Activated naive CD8-positive, alpha-beta T cell (primary cell): ENCODE measurements at regions not wholly inside any gene's neighbourhood (a gene's known extent, or its start where the extent isn't known, plus 50 kb on each side); places are given as distances from the start of the nearest gene placed in this dataset.

Experiments
- H3K27ac Mint-ChIP-seq: one replicate; pipeline ENCODE4 v1.8.0; 2021; ENCODE audit warnings: mixed read lengths
- H3K27me3 Mint-ChIP-seq: one replicate; pipeline ENCODE4 v1.8.0; 2021; ENCODE audit warnings: mixed read lengths
- H3K36me3 Mint-ChIP-seq: one replicate; pipeline ENCODE4 v1.8.0; 2021; ENCODE audit warnings: mixed read lengths
- H3K4me1 Mint-ChIP-seq: one replicate; pipeline ENCODE4 v1.8.0; 2021; ENCODE audit warnings: low read depth, mixed read lengths
- H3K4me3 Mint-ChIP-seq: one replicate; pipeline ENCODE4 v1.8.0; 2021; ENCODE audit warnings: mild to moderate bottlenecking, mixed read lengths
- H3K9me3 Mint-ChIP-seq: one replicate; pipeline ENCODE4 v1.8.0; 2021; ENCODE audit warnings: low read depth, mixed read lengths

DNA sequence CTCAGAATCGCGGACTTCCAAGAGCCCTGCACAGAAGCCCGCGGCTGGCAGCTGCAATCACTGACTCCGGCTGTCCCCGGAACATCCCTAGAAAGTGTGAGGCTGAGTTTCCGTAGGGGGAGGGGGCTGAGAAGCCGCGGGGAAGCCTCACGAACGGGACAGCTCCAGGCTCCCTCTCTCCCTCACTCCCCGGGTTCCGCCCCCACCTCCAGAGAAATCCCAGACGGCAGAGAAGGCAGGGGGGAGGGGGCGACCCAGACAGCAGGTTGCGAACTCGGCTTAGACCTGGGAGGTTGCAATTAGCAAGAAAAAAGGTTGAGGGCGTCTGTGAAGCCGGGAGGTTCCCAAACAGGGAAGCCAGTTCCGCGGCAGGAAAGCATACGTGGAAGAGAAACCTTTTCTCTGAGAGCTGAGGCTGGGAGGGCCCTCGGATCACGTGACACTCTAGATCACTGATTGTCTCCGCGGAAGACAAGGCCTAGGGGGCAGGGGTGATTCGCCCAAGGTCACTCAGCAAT, 73.8 kb upstream of the CPLX2 start:
- Mint-ChIP-seq H3K9me3 (no peaks in the 10 kb centered on the region), H3K36me3 (peaks cover 5% of the 10 kb centered on the region), H3K27me3 (peaks cover 55% of the 10 kb centered on the region), H3K4me1 (peaks cover 14% of the 10 kb centered on the region), H3K27ac (no peak overlapping the region), H3K4me3 (no peak overlapping the region)

DNA sequence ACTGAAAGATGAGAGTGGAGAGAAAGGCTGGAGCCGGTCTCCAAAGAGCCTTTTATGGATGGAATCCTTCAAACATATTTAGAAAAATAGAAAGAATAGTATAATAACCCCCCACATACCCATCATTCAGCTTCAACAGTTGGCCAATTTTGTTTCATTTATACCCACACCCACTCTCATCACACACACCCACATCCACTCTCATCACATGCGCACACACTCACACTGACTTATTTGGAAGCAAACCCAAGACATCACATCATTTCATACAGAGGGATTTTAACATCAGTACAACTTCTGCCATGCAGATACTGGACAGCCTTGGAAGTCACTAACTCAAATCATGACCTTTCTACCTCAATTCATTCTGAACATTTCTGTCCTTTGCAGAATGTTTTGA, 72.8 kb upstream of the CPLX2 start:
- Mint-ChIP-seq H3K27me3 (peaks cover 57% of the 10 kb centered on the region), H3K9me3 (no peaks in the 10 kb centered on the region), H3K27ac (no peak overlapping the region), H3K36me3 (peaks cover 5% of the 10 kb centered on the region), H3K4me1 (peaks cover 14% of the 10 kb centered on the region), H3K4me3 (no peak overlapping the region)

- Mint-ChIP-seq H3K9me3 (no peaks in the 10 kb centered on the region), H3K27me3 (peaks cover 47% of the 10 kb centered on the region), H3K4me1 (peaks cover 13% of the 10 kb centered on the region), H3K4me3 (no peak overlapping the region), H3K36me3 (peaks cover 7% of the 10 kb centered on the region), H3K27ac (no peak overlapping the region)
These were observed 70.7 kb upstream of the CPLX2 start for GRCh38 chr5:175800656-175801081.

GRCh38 chr5:175802361-175802760, 69.0 kb upstream of the CPLX2 start:
- Mint-ChIP-seq H3K9me3 (no peaks in the 10 kb centered on the region), H3K27me3 (peaks cover 50% of the 10 kb centered on the region), H3K4me3 (no peak overlapping the region), H3K36me3 (peaks cover 4% of the 10 kb centered on the region), H3K27ac (no peak overlapping the region), H3K4me1 (peaks cover 8% of the 10 kb centered on the region)

DNA sequence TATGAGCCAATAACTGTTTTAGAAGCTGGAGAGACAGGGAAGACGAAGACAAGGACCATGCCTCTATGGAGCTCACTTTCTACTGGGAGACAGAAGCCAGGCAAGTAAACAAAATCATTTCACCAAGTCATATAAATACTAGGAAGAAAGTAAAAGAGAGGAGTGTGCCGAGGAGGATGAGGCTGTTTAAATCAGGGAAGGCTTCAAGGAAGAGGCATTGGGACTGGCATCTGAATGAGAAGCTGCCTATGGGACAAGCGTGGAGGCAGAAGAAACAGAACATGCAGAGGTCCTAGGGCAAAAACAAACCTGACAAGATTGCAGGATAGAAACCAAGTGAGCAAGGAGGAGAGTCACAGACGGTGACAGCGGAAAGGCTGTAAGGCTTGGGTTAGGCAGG, 68.1 kb upstream of the CPLX2 start:
- Mint-ChIP-seq H3K27ac (no peak overlapping the region), H3K27me3 (peaks cover 48% of the 10 kb centered on the region), H3K36me3 (peaks cover 4% of the 10 kb centered on the region), H3K9me3 (no peaks in the 10 kb centered on the region), H3K4me1 (peaks cover 2% of the 10 kb centered on the region), H3K4me3 (no peak overlapping the region)

GRCh38 chr5:175803736-175804454, 67.5 kb upstream of the CPLX2 start:
- Mint-ChIP-seq H3K36me3 (peaks cover 4% of the 10 kb centered on the region), H3K9me3 (no peaks in the 10 kb centered on the region), H3K4me3 (no peak overlapping the region), H3K4me1 (no peaks in the 10 kb centered on the region), H3K27me3 (peaks cover 45% of the 10 kb centered on the region), H3K27ac (no peak overlapping the region)

DNA sequence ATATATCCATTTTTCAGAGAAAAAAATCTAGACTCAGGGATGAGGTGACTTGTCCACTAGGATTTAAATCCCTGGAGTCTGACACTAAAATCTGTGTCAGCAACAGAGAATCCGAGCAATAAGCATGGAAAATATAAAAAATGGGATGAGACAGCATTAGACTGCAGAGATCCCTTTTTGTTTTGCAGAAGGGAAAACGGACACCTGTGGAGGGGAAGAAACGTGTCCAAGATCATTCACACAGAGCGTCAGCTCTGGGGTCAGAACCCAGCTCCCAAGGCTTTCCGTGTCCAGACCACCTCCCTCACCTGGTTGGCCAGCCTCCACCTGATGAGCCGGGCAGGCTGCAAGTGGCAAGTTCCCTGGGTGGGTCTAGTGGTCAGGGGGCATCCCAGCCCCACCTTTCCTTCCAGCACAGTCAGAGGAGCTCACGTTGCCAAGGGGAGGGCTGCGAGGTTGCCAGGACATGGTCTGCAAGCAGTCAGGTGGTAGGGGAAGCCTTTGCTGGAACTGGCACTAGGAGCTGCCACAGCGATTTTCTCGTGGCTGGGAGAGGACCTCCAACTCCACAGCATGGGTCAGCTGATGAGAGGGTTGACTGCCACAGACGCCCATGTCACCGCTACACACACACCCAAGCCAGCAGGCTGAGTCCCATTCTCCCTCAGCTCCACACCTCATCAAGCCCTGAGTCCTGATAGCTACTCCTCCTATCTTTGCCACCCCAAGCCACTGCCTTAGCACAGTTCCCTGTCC, 65.9 kb upstream of the CPLX2 start:
- Mint-ChIP-seq H3K36me3 (peaks cover 4% of the 10 kb centered on the region), H3K27ac (no peak overlapping the region), H3K4me3 (no peak overlapping the region)

GRCh38 chr5:175808711-175809110, 62.7 kb upstream of the CPLX2 start:
- Mint-ChIP-seq H3K36me3 (peaks cover 2% of the 10 kb centered on the region), H3K27ac (no peak overlapping the region), H3K4me1 (no peaks in the 10 kb centered on the region), H3K9me3 (no peaks in the 10 kb centered on the region), H3K4me3 (no peak overlapping the region), H3K27me3 (peaks cover 25% of the 10 kb centered on the region)

More for the DNA sequence above, 65.9 kb upstream of the CPLX2 start:
- peaks cover 38% of the 10 kb centered on the region for H3K27me3 Mint-ChIP-seq
- H3K9me3 Mint-ChIP-seq, result no peaks in the 10 kb centered on the region
- H3K4me1 Mint-ChIP-seq, result no peaks in the 10 kb centered on the region

GRCh38 chr5:175809531-175810121, 61.8 kb upstream of the CPLX2 start:
- no peaks in the 10 kb centered on the region for H3K4me1 Mint-ChIP-seq
- H3K4me3 Mint-ChIP-seq, result no peak overlapping the region
- H3K27me3 Mint-ChIP-seq, result peaks cover 23% of the 10 kb centered on the region
- no peak overlapping the region for H3K27ac Mint-ChIP-seq
- no peaks in the 10 kb centered on the region for H3K9me3 Mint-ChIP-seq
- peaks cover under 1% of the 10 kb centered on the region for H3K36me3 Mint-ChIP-seq

DNA sequence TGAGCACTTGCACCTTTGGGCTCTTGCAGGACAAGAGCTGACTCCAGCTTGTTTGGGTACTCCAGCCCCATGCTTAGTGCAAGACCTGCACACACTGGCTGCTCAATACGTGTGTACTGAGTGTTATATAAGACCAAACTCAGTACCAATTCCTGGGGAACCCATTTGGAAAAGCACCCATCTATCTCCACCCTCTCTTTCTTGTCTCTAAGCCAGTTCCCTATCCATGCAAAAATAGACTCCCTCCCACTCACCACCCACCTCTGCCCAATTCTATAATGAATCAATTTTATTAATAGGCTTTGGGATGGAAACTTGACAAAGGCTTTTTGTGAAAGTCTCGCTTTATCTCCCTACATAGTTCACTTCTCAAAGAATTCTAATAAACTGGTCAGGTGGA, 60.9 kb upstream of the CPLX2 start:
- Mint-ChIP-seq H3K4me1 (no peaks in the 10 kb centered on the region), H3K27me3 (peaks cover 19% of the 10 kb centered on the region), H3K27ac (no peak overlapping the region), H3K36me3 (no peaks in the 10 kb centered on the region), H3K9me3 (no peaks in the 10 kb centered on the region), H3K4me3 (no peak overlapping the region)

DNA sequence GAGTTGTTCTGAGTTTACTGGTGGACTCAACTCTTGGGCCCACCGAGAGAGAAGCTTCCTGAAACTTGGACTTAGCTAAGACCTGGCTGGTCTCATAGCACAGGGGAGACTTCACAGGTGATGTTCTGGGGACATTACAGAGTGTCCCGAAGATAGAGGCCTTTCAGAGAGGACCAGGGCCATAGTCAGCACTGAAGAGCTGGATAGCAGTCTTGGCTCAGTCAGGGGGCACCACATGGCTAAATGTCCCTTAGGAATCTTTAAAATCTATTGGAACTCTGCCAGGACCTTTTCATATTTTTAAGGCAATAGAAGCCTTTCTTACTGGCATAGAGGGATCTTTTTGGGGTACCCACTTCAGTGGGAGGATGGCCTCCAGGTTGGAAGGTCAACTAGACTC, 59.8 kb upstream of the CPLX2 start:
- Mint-ChIP-seq H3K27ac (no peak overlapping the region), H3K9me3 (no peaks in the 10 kb centered on the region), H3K27me3 (peaks cover 19% of the 10 kb centered on the region), H3K4me3 (no peak overlapping the region), H3K4me1 (no peaks in the 10 kb centered on the region), H3K36me3 (no peaks in the 10 kb centered on the region)

- Mint-ChIP-seq H3K27ac (no peak overlapping the region), H3K4me3 (no peak overlapping the region), H3K27me3 (peaks cover 3% of the 10 kb centered on the region), H3K36me3 (no peaks in the 10 kb centered on the region), H3K4me1 (no peaks in the 10 kb centered on the region), H3K9me3 (no peaks in the 10 kb centered on the region)
These were observed 57.3 kb upstream of the CPLX2 start for GRCh38 chr5:175813943-175814630.

DNA sequence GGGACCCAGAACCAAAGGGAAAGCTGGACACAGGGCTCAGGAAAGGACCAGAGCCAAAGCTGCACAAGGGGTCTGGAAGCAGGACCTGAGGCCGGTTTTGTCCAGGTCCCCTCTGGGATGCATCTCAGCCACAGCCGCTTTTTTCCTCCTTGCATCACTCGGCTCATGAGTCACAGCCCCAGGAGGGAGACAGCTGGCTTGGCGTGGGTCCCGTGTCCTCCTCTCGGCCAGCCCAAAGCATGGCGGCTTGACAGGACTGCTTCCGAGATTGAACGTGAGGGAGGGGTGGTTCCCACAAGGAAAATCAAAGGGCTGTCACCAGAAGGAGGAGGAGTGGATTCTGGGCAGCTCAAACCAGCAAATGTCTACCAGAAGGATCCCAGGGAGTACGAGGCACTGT, 56.7 kb upstream of the CPLX2 start:
- no peaks in the 10 kb centered on the region for H3K4me1 Mint-ChIP-seq
- no peaks in the 10 kb centered on the region for H3K9me3 Mint-ChIP-seq
- no peak overlapping the region for H3K4me3 Mint-ChIP-seq
- no peak overlapping the region for H3K27ac Mint-ChIP-seq
- H3K36me3 Mint-ChIP-seq, result no peaks in the 10 kb centered on the region
- H3K27me3 Mint-ChIP-seq, result peaks cover 3% of the 10 kb centered on the region

- Mint-ChIP-seq H3K36me3 (no peaks in the 10 kb centered on the region), H3K4me3 (no peak overlapping the region), H3K9me3 (no peaks in the 10 kb centered on the region), H3K27ac (no peak overlapping the region), H3K27me3 (peaks cover 3% of the 10 kb centered on the region), H3K4me1 (no peaks in the 10 kb centered on the region)
These were observed 56.1 kb upstream of the CPLX2 start for GRCh38 chr5:175815126-175815913.
